ENCODE measurements at regions not wholly inside any gene's neighbourhood (a gene's known extent, or its start where the extent isn't known, plus 50 kb on each side); places are given as distances from the start of the nearest gene placed in this dataset.

GRCh38 chr9:89774858-89775370 is 170.1 kb downstream of the GADD45G start:
- DNase-seq: no peak

DNA sequence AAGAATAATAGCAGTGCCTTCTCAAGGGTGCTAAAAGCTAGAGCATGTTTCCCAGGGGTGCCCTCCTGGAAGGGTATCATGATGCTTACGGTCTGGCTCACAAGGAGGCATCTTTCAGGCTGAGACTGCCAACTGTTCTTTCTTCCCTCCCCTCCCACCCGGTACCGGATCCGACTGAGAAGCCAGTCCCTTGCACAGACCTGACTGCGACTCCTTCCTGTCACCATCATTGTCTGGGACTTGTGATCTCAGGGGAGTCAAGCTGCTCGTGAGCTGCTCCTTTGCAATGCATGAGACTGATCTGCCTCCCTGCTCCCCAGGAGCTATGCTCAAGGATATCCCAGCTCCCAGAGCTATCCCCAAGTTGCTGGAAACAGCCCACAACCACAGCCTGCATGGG is 170.8 kb downstream of the GADD45G start:
- no peak for DNase-seq

DNA sequence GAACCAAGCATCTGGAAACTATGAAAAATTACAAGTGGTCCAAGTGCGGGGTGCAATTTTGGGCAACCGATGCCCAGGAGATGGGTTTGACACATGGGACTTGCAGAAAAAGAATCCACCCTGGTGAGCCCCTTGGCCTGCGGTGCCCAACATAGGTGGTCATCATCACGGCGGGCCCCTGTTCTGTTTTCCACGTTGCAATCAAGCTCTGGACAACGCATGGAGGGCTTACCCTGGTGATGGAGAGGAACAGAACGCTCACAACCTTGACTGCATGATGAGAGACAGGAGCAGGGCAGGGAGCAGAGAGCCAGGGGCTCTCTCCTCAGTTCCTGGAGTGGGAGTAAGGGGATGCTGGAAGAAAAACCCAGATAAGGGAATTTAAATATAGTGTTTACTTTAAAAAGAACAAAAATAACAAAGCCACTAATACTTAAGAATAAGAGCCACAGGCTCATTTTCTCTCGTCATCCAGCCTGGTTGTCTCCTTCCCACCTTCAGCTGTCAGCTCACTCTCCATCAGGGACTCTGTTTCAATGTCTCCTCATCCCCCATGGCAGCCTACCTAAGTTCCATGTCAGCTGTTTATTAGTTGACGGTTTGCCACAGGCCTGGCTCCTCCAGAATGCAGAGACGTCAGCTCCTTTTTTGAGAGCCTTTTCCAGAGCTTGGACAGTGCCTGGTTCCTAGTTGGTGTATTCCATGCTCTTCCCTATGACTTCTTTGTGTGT is 172.1 kb downstream of the GADD45G start:
- DNase-seq: no peak

DNA sequence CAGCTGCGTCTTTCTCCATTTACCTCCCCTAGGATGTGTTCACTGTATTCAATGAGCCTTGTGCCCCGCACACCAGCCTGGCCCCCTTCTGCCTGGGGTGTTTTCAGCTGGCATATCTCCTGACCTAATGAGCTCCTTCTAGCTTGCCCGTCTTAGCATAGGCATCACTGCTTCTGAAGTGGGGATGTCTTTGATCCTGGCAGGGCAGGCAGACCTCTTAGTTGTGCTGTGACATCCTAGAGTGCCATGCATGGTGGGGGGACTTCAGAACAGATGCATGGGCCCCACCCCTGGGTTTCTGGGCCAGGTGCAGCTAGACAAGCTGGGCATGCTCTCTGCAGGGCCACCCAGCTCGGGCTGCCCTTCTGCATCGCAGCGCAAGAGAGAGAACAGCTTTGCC is 172.7 kb downstream of the GADD45G start:
- DNase-seq: no peak

- no peak for DNase-seq
These were observed 173.6 kb downstream of the GADD45G start for GRCh38 chr9:89778100-89779090.

DNA sequence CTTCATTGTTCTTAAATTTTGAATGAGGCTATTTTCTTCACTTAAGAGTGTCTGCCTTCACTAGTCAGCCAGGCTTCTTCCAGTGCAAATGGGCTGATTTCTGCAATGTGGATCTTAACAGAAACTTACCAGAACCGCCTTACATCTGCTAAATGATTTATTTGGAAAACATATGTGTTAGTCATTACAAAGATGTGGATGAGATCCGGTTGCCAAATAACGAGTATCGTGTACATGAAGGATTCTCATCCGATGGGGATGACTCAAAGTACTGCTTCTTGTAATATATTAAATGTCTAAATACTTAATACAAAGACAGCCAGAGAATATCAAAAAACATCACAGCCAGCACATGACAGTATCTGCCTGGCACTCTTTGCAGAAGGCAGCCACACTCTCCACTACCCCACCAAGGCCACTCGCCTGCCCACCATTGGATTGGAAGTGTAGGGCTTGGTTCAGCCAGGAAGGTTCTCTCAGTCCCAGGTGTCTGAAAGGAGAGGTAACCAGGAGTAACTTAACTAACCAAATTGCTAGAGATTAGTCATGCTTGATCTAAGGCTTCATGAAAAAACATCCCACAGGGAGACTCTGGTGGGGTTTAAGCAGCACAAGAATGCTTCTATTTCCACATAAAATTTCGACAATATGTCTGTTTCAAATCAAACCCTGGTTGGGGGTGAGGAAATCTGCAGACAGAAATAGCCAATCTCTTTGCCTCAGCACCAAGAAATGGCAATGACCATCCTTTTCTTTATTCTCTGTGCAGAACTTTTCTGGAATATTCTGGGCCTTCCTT is 174.8 kb downstream of the GADD45G start:
- no peak for DNase-seq

DNA sequence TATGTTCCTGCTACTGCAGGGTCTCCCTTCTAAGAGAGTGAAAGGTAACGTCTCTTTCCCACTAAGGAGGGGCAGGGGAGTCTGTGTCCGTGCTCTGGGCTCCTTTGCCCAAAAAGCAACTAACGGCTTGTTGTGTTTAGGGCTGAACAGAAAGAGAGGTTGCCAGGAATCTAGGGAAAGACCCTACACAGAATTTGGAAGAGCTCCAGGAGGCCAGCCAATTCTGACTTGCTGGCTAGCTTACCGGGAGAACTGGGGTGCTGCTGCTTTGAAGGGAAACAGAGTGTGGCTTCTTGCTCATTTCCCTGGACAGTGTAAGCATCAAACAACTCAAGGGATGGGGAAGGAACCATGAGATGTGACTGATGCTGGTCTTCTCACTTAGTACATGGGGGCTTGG is 176.1 kb downstream of the GADD45G start:
- no peak for DNase-seq

GRCh38 chr9:89781838-89782540 is 177.2 kb downstream of the GADD45G start:
- peak; percentile 19 for DNase-seq

DNA sequence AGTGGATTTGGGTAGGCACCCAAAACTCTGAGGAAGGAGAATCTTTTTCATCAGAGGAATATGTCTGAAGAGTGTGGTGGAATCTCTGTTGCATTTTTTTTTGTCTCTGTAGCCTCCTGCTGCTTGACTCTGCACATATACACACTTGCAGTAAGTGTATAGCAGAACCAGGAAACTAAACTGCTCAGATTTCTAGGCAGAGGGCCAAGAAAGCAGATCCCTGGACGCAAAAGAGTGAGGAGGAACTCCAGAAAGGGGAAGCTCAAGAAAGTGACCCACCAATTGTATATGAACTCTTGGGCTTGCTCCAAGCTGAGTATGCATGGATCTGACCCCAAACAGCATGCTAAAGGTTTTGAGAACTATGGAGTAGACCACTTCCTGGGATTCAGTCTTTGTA is 181.8 kb downstream of the GADD45G start:
- DNase-seq: no peak

DNA sequence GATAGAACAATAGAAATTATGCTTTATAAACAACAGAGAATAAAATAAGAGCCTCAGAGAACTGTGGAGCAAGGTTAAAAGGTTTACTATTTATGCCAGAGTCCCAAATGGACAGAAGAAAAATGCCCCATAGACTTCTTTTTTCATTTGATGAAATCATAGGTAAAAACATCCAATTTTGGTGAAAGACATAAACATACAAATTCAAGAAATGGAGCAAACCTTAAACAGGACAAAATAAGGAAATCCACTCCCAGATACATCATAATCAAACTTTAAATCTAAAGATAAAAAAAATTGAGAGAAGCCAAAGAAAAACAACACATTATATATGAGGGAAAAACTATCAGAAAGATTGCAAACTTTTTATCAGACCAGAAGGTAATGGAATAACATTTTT is 182.8 kb downstream of the GADD45G start:
- no peak for DNase-seq

DNA sequence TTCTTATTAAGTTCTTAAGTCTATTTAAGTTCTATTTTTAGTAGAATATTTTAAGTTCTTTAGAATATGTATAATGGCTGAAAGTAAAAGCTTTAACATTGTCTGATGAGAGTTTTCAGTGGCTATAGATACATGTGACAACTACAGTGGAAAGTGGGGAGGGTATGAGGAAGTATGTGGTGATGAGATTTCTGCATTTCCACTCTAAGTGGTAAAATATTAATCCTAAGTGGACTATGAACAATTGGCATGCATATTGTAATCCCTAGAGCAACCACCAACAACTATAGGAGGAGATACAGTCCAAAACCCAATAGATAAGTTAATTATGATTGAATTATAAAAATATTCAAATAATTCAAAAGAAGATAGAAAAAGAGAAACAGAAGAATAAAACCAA is 183.6 kb downstream of the GADD45G start:
- no peak for DNase-seq

- no peak for DNase-seq
These were observed 185.2 kb downstream of the GADD45G start for GRCh38 chr9:89789922-89790510.

DNA sequence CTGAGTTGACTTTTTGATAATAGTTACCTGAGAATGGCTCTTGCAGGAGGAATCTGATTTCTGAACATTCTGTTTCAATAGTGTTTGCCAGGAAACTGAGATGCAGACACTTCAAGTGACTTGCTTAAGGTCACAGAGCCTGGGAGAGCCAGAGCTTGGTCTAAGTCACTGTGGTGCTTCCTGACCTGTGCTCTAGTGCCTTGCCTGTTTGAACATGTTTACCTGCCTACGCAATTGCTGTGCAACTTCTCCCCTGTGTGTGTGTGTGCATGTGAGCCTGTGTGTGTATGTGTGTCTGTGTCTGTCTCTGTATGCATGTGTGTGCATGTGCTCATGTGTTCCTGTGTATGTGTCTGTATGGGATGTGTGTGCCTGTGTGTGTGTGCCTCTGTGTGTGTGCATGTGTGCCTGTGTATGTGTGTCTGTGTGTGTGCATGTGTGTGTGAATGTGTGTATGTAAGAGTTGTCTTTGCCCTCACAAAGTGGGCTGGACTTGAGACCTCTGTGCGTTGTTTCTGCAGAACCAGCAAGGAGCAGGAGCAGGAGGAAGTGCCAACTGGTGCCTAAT is 185.8 kb downstream of the GADD45G start:
- DNase-seq: no peak

GRCh38 chr9:89791754-89792153 is 186.9 kb downstream of the GADD45G start:
- DNase-seq: no peak

DNA sequence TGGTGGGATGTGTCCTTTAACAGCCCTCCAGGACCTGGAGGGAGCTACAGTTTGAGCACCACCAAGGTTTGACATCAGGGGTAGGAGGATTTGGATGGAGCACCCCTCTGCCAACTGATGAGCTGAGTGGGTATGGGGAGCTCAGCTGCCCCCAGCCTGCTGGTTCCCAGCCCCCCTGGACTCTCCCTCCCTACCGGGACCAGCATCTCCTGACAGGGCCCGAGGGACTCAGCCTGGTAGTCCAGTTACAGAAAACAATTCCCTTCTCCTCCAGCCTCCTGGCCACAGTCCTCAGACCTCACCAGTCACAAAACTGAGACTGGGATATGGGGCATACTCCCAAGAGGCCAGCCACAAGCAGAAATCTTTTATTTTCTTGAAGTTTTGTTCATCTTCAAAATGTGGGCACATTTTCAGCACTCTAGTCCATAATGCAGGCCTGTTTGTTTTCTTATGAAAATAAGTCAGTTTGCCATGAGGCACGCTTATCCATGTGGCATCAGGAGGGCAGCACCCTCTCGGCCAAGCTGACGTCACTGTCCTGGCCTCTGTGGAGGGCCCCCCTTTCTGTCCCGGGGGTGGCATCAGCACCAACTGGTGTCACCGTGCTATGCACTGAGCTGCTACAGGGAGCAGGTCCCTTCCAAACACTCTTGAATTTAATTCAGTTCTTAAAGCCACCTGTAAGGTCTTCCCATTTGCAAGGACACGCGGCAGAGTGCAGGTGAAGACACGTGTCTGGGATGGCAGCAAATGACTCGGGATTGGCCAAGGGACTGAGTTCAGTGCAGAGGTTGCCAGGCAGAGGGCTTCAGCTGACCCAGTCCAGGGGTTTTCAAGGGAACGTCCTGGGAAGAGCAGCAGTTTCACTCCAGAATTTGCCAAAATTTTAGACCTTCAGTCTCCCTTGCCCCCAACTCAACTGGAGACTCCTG is 187.6 kb downstream of the GADD45G start:
- no peak for DNase-seq

- no peak for DNase-seq
These were observed 188.3 kb downstream of the GADD45G start for GRCh38 chr9:89793124-89793495.

DNA sequence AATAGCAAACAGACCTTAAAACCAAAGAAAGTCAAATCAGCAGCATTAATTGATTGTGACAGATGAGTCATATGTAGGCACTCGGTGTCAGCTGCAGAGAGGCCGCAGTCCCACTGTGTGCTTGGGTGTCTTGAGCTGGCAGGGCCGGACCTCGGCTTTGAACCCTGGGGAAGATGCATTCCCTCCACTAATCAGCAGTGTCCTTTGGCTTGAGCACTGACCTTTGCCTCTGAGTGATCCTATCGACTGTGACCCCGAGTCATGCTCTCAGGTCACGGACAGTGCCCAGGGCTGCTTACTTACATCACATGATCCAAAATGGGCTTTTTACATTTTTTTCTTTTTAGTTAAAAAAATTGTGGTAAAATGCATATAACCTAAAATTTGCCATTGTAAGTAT is 188.7 kb downstream of the GADD45G start:
- no peak for DNase-seq

DNA sequence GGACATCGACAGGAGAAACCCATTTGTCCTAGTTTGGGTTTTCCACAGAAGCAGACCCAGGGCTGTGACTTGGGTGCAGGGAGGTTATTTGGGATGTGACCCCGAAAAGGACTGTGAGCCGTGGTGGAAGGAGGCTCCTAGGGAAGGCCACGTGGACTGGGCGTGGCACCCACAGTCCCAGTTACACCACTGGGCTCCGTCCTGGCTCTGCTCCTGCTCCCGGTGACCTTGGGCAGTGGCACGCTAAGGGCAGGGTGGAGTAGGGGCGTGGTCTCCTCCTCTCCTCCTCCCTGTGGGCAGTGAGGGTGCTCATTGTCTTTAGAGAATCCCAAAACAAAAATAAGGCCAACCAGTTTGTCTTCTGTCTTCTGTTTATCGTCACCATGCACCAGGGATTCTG is 190.1 kb downstream of the GADD45G start:
- DNase-seq: no peak

DNA sequence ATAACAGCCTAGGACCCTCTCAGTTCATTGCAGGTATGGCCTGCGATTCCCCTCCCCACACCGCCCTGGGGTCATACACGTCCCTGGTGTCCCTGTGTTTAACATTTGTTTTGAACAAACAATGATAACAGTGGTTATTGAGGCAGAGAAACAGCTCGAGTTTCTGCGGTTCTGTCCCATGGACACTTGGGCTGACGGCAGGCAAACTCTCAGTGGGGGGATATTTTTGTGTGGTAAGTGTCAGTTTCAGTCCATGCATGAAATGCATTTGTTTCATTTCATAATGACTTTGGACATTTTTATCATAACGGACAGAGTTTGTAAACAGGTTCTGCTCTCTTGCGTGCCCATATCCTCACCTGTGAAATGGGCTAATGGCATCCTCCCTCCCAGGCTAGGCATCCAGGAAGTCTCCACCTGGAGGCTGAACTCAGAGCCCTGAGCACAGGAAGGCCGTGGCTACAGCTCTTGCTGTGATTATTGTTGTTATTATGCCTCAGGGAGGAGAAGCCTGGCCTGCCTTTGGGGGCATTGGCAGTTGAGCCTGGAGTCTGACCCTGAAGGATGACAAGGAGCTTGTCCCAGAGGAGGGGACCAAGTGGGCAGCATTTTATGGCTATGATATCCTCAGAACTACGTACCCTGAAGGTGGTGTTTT is 190.9 kb downstream of the GADD45G start:
- DNase-seq: no peak

GRCh38 chr9:89796606-89797005 is 191.8 kb downstream of the GADD45G start:
- DNase-seq: no peak
